ENCODE measurements at regions not wholly inside any gene's neighbourhood (a gene's known extent, or its start where the extent isn't known, plus 50 kb on each side); places are given as distances from the start of the nearest gene placed in this dataset.

DNA sequence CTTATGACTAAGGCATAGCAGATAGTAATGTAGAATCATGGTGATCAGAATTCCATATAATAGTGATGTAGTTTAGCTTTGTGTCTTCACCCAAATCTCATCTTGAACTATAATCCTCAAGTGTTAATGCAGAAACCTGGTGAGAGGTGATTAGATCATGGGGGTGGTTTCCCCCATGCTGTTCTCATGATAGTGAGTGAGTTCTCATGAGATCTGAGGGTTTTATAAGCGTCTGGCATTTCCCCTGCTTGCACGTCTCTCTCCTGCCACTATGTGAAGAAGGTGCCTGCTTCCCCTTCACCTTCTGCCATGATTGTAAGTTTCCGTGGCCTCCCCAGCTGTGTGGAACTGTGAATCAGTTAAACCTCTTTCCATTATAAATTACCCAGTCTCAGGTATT is 138.7 kb upstream of the CBLB start:
- H3K36me3 ChIP-seq: no peaks in the 10 kb centered on the region
- no peak overlapping the region for H3K27ac ChIP-seq
- TF ChIP-seq, protein P1, sequence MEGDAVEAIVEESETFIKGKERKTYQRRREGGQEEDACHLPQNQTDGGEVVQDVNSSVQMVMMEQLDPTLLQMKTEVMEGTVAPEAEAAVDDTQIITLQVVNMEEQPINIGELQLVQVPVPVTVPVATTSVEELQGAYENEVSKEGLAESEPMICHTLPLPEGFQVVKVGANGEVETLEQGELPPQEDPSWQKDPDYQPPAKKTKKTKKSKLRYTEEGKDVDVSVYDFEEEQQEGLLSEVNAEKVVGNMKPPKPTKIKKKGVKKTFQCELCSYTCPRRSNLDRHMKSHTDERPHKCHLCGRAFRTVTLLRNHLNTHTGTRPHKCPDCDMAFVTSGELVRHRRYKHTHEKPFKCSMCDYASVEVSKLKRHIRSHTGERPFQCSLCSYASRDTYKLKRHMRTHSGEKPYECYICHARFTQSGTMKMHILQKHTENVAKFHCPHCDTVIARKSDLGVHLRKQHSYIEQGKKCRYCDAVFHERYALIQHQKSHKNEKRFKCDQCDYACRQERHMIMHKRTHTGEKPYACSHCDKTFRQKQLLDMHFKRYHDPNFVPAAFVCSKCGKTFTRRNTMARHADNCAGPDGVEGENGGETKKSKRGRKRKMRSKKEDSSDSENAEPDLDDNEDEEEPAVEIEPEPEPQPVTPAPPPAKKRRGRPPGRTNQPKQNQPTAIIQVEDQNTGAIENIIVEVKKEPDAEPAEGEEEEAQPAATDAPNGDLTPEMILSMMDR (IDR thresholded peaks at IDR 0.05): no peak
- no peaks in the 10 kb centered on the region for H3K4me1 ChIP-seq
- no peak for DNase-seq
- H3K9me3 ChIP-seq: no peaks in the 10 kb centered on the region
- intact Hi-C loops (cut with DNase I; ENCODE audit: low total_unique reads): no loop called here
- H3K4me3 ChIP-seq: no peak overlapping the region
- no peaks in the 10 kb centered on the region for H3K27me3 ChIP-seq

DNA sequence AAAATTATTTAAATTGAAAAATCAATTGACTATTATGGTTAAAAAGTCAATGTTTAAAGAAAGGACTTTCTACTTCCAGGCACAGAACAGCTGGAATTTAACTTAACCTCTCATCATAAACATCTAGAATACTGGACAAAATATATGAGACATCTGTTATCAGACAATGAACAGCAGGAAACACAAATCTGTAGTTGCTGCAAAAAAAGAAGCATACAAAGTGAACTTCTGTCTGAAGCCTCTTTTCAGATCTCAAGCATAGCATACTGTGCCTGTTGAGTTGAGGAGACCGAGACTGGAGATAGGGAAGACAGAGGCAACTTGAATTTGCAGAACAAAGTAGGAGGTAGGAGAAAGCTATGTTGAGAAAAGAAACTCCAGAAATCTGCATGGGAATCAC is 140.0 kb upstream of the CBLB start:
- Histone ChIP-seq H3K4me3 (no peak overlapping the region), H3K9me3 (no peaks in the 10 kb centered on the region), H3K36me3 (no peaks in the 10 kb centered on the region), H3K27me3 (no peaks in the 10 kb centered on the region), H3K27ac (no peak overlapping the region), H3K4me1 (no peaks in the 10 kb centered on the region)
- intact Hi-C loops (cut with DNase I; ENCODE audit: low total_unique reads): no loop called here
- DNase-seq: no peak
- TF ChIP-seq, protein P1 (IDR thresholded peaks at IDR 0.05): no peak

DNA sequence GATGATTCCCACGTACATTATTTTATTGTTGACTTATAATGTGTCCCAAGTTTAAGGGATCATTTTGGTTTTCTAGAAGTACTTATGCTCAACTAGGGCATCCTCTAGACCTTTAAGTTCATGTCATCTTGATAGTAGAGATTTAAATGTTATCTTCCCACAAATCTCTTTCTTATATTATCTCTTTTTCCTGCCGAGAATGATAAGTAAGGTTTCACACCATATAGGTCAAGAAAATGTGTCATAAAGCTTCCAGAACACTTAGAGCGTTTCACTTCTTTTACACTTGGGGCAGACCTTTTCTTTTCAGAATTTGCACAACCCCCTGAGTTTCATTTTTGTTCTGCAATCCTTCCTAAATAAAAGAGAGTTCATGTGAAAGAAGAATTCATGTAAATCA is 142.0 kb upstream of the CBLB start:
- Histone ChIP-seq H3K4me3 (no peak overlapping the region), H3K9me3 (no peaks in the 10 kb centered on the region), H3K36me3 (no peaks in the 10 kb centered on the region), H3K27me3 (no peaks in the 10 kb centered on the region), H3K4me1 (no peaks in the 10 kb centered on the region), H3K27ac (no peak overlapping the region)
- intact Hi-C loops (cut with DNase I; ENCODE audit: low total_unique reads): no loop called here
- TF ChIP-seq, protein P1 (IDR thresholded peaks at IDR 0.05): no peak
- no peak for DNase-seq

DNA sequence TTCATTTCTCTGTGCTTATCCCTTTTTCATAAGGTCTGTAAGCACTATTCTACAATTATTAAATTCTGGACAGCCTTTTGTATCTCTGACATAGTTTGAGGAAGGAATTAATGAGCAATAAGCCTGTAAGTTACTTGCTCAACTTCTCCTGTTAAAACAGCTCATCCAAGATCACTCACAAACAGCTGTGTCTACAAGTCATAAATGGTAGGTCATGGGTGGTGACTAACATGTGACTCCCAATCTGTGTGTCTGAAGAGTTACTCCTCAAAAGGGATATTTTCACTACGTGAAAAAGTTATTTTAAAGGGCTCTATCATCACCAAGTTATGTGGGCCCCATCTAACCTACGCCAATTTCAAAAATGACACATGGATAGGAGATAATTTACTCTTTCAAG is 145.2 kb upstream of the CBLB start:
- Histone ChIP-seq H3K4me3 (no peak overlapping the region), H3K27me3 (no peaks in the 10 kb centered on the region), H3K9me3 (no peaks in the 10 kb centered on the region), H3K36me3 (no peaks in the 10 kb centered on the region), H3K4me1 (no peaks in the 10 kb centered on the region), H3K27ac (no peak overlapping the region)
- TF ChIP-seq, protein P1 (IDR thresholded peaks at IDR 0.05): no peak
- intact Hi-C loops (cut with DNase I; ENCODE audit: low total_unique reads): no loop called here
- no peak for DNase-seq

DNA sequence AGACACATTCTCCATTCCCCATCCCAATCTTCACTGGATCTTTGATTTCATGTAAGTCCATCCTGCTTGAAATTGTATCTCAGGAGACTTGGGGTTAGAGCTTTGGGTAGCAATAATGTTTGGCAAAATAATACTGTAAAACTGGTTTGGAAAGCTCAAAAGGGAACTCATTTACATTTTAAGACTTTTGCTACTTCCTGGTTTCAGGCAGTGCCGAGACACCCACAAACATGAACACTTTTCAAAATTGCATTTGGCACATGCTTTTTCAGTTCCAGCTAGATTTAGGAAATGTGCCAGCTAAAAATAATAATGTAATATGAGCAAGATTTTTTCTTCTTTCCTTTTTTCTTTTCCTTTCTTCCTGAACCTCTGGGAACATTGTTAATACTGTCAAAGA is 145.7 kb upstream of the CBLB start:
- intact Hi-C loops (cut with DNase I; ENCODE audit: low total_unique reads): no loop called here
- Histone ChIP-seq H3K4me1 (no peaks in the 10 kb centered on the region), H3K4me3 (no peak overlapping the region), H3K36me3 (no peaks in the 10 kb centered on the region), H3K27me3 (no peaks in the 10 kb centered on the region), H3K27ac (no peak overlapping the region), H3K9me3 (no peaks in the 10 kb centered on the region)
- DNase-seq: no peak
- TF ChIP-seq, protein P1 (IDR thresholded peaks at IDR 0.05): no peak

GRCh38 chr3:106014971-106015370 is 146.2 kb upstream of the CBLB start:
- DNase-seq: no peak
- TF ChIP-seq, protein P1 (IDR thresholded peaks at IDR 0.05): no peak
- Histone ChIP-seq H3K27ac (no peak overlapping the region), H3K9me3 (no peaks in the 10 kb centered on the region), H3K36me3 (no peaks in the 10 kb centered on the region), H3K4me1 (no peaks in the 10 kb centered on the region), H3K27me3 (no peaks in the 10 kb centered on the region), H3K4me3 (no peak overlapping the region)
- intact Hi-C loops (cut with DNase I; ENCODE audit: low total_unique reads): no loop called here

Data from tibial artery (tissue), 4 donors.